SH-SY5Y (cell line): ENCODE measurements at regions not wholly inside any gene's neighbourhood (a gene's known extent, or its start where the extent isn't known, plus 50 kb on each side); places are given as distances from the start of the nearest gene placed in this dataset.

Source experiments
- GATA2 ChIP-seq: IDR thresholded peaks from 2 replicates; pipeline ENCODE4 v1.6.1; 2011; ENCODE audit warnings: mild to moderate bottlenecking, low read depth, low read length
- GATA3 ChIP-seq: IDR thresholded peaks from 2 replicates; pipeline ENCODE4 v1.6.1; 2011; ENCODE audit warnings: low read depth, mild to moderate bottlenecking, low read length, moderate library complexity

- TF ChIP-seq GATA3 (no peak), GATA2 (no peak)
These were observed 471.4 kb upstream of the MGMT start for GRCh38 chr10:128995676-128996075.

DNA sequence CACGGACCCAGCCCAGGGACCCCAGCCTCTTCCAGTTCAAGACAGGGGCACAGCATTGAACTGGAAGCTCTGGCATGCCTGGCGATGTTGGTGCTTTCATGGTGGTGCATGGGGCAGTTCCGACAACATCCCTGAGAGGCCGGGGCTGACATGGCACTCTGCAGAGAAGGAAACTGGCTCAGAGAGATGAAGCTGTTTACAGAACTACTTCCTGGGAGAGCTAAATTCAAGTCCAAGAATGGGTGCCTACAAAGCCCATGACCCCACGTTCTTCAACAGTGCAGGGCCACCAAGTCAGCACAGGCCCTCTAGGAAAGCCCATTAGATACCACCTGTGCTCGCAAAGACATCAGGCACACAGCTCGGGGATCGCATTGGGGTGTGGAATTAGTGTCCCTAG lies 470.9 kb upstream of the MGMT start:
- TF ChIP-seq GATA2, result no peak
- no peak for TF ChIP-seq GATA3

- no peak for TF ChIP-seq GATA2
- no peak for TF ChIP-seq GATA3
These were observed 468.8 kb upstream of the MGMT start for GRCh38 chr10:128998101-128998805.

DNA sequence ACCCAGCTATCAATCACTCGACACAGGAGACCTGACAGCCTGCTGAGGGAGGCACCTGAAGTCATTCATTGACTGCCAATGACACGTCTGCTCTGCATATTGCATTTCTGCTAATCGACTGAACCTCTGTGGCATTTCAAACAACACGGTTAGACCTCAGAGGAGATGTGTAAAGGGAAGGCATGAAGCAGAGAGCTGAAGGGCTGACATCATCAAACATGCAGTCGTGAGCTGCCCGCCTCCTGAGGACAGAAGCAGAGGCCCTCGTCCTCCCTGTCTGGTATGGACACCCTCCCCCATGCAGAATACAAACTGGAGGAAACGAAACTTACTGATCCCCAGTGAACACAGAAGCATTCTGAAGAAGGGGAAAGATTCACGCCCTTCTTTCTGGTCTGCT lies 462.6 kb upstream of the MGMT start:
- TF ChIP-seq GATA3 (no peak), GATA2 (no peak)

DNA sequence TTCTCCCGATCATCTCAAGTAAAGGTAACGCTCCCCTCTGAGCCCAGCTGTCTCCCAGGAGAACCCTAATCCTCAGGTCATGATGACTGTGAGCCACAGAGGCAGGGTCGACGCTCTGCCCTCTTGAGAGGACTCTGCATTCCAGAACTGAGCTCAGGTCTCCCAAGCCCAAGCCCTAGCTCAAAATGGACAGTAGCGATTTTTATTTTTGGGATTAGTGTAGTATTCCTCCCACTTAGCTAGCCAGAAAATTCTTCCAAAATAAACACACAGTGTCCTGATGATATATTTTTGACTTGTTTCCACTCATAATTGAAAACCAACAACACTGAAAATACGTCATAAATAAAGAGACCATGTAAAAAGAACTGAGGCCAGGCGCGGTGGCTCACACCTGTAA lies 462.0 kb upstream of the MGMT start:
- TF ChIP-seq GATA2 (no peak), GATA3 (no peak)

GRCh38 chr10:129005804-129006203 lies 461.2 kb upstream of the MGMT start:
- TF ChIP-seq GATA2 (no peak), GATA3 (no peak)

GRCh38 chr10:129018511-129018910 lies 448.5 kb upstream of the MGMT start:
- no peak for TF ChIP-seq GATA2
- TF ChIP-seq GATA3, result no peak

DNA sequence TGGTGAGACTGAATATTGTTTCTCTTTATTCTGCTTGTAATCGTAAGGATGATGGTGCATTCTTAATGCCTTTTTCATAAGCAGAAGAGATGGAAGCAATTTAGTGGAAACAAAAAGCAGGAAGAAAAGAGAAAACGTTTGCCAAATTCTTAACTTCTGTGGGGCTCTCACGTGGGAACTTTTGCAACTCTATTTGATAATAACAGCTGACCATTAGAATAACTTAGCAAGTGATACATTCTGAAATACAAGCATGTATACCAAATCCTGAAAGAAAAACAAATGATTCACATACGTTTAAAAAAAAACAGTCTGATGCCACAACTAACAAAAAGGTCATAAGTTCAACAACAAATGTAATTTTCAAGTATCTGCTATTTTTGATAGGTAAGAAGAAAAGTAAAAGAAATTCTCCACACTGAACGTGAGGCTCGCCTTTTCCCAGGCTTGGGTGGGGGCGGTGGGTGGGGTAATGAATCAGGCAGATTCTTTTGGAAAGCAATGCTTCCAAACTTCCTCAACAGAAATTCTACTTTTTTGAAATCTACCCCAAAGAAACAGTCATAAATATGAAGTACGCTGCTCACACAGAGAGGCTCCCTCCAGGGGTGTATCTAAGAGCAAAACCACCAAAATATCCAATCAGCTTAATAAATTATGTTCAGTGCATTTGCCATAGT lies 446.2 kb upstream of the MGMT start:
- TF ChIP-seq GATA2 (no peak), GATA3 (no peak)

GRCh38 chr10:129021594-129022304 lies 445.3 kb upstream of the MGMT start:
- TF ChIP-seq GATA3 (no peak), GATA2 (no peak)

GRCh38 chr10:129023082-129023481 lies 444.0 kb upstream of the MGMT start:
- no peak for TF ChIP-seq GATA2
- TF ChIP-seq GATA3, result no peak

- TF ChIP-seq GATA2, result no peak
- no peak for TF ChIP-seq GATA3
These were observed 443.0 kb upstream of the MGMT start for GRCh38 chr10:129024046-129024445.

- no peak for TF ChIP-seq GATA2
These were observed 441.3 kb upstream of the MGMT start for GRCh38 chr10:129025787-129026186.

- TF ChIP-seq GATA3 (no peak), GATA2 (no peak)
These were observed 439.1 kb upstream of the MGMT start for GRCh38 chr10:129027906-129028305.

DNA sequence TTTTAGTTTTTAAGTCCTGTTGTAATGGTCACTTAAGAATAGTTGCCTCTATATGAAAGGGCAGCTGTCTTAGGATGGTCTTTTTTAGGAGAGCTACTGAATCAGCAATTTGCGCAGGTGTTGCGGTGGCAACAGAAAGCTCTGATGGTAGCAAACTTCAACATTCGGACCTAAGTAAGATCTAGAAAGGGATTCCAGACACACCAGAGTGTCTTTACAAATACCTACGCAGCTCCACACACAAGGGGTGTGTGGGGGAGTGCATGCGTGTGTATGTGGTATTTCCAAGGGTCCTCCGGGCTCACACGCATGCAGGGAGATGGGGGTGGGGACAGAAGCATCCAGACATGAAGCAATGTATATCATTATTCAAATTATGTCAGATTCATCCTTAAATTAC lies 438.6 kb upstream of the MGMT start:
- TF ChIP-seq GATA3 (no peak), GATA2 (no peak)

DNA sequence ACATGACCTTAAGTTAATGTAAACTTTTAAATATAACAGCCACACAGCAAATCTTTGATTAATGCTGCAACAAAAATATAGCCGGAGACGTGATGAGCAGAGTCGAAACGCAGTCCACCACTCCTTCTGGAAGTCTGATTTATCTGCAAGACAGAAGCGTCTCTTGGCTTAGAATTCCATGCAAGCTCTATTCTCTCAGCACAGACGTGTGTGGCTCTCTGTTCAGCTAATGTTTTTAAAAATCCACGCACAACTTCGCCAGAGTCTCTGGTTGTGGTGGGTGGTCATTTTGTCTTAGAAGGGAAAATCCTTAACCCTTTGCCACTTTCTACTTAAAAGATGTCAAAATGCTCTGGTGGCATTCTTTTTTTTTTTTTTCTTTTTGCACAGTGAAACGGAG lies 438.0 kb upstream of the MGMT start:
- TF ChIP-seq GATA2 (no peak), GATA3 (no peak)
